ENCODE measurements at regions not wholly inside any gene's neighbourhood (a gene's known extent, or its start where the extent isn't known, plus 50 kb on each side); places are given as distances from the start of the nearest gene placed in this dataset.

DNA sequence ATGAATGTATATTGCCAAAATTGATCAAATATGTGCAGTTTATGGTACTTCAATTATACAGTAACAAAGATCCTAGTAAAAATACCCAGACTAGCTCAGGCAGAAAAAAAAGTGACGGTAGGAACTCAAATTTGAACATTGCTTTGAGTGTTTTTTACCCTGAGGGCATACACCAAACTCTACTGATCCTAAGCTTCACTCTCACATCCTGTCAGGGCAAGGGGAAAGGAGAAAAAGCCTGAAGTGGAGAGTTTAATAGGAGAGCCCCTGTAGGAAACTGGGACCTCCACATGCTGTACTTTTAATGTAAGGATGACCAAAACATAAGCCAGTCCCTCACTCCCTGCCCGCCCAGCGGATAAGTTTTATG lies 59.8 kb upstream of the GNG12 start:
- no peak overlapping the region for H3K27ac ChIP-seq
- TF ChIP-seq, protein P1, sequence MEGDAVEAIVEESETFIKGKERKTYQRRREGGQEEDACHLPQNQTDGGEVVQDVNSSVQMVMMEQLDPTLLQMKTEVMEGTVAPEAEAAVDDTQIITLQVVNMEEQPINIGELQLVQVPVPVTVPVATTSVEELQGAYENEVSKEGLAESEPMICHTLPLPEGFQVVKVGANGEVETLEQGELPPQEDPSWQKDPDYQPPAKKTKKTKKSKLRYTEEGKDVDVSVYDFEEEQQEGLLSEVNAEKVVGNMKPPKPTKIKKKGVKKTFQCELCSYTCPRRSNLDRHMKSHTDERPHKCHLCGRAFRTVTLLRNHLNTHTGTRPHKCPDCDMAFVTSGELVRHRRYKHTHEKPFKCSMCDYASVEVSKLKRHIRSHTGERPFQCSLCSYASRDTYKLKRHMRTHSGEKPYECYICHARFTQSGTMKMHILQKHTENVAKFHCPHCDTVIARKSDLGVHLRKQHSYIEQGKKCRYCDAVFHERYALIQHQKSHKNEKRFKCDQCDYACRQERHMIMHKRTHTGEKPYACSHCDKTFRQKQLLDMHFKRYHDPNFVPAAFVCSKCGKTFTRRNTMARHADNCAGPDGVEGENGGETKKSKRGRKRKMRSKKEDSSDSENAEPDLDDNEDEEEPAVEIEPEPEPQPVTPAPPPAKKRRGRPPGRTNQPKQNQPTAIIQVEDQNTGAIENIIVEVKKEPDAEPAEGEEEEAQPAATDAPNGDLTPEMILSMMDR (conservative IDR thresholded peaks at IDR 0.05) = no peak
- no peak for TF ChIP-seq ZFX (IDR thresholded peaks at IDR 0.05)

DNA sequence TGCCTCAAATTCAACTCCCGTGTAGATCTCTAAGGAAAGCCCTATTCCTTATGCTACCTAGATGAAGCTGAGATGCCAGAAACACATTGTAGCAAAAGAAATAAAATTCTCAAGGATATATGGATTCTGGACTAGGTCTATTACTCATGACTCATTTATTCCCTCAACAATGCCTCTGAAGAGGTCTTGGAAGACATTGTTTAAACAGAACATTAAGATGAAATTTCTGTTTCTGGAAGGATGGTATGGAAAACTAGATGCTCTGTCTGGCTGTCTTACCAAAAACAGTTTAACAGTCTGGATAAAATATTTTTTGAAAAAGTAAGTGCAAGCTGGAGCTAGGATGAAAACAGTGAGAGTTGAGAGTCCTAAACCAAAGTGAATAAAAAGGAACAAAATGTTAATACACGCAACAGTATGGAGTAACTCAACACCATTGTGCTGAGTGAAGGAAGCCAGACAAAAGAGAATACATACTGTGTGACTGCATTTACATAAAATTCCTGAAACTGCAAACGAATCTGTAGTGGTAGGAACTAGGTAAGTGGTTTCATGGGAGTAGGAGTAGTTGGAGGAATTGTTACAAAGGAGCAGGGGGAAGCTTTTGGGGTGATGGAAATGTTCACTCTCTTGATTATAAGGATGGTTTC lies 59.3 kb upstream of the GNG12 start:
- no peak for TF ChIP-seq ZFX (IDR thresholded peaks at IDR 0.05)
- TF ChIP-seq, protein P1 (conservative IDR thresholded peaks at IDR 0.05) = no peak
- no peak overlapping the region for H3K27ac ChIP-seq

GRCh38 chr1:67890857-67891256 lies 57.6 kb upstream of the GNG12 start:
- no peak overlapping the region for H3K27ac ChIP-seq
- no peak for TF ChIP-seq ZFX (IDR thresholded peaks at IDR 0.05)
- TF ChIP-seq, protein P1 (conservative IDR thresholded peaks at IDR 0.05) = no peak

- TF ChIP-seq, protein P1 (conservative IDR thresholded peaks at IDR 0.05) = no peak
- no peak for TF ChIP-seq ZFX (IDR thresholded peaks at IDR 0.05)
- no peak overlapping the region for H3K27ac ChIP-seq
Observed at GRCh38 chr1:67889953-67890567, 56.8 kb upstream of the GNG12 start.

- TF ChIP-seq, protein P1 (conservative IDR thresholded peaks at IDR 0.05) = no peak
- no peak for TF ChIP-seq ZFX (IDR thresholded peaks at IDR 0.05)
- no peak overlapping the region for H3K27ac ChIP-seq
Observed at GRCh38 chr1:67889466-67889865, 56.2 kb upstream of the GNG12 start.

DNA sequence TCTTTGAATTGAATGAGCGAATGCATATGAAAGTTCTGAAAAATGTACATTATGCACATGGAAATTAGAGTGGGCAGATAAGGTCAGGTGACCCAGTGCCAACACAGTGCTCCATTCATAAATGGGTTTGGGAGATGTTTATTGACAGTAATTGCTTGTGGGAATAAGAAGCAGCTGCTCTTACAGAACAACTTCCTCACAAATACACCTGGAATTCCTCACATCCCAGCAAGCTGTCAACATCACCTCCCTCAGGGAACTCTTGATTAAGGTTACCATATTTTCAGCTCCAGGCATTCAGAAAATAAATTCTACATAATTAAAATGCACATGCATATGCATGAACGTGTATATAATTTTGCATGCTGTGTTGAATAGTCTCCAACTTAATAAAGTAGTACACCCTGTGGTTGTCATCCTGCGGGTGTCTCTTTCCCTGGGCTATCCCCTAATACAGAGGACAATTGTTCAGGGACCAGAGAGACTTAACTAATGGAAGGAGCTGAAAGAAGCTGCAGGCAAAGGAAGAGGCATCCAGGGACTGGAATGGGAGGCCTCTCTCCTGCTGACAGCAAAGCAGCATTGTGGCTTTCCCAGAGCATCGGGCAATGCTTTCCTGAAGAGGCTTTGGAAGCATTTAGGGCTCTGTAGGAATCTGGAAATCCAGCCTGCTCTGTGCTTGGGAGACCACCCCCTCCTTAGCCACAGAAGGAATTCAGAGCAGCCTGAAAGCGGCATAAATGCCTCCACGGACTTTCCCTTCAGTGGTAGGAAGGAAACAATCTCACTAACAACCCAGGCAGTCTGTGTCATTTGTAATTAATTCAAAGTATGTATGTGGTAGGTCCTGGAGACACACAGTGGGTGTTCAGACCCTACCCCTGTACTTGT lies 55.2 kb upstream of the GNG12 start:
- no peak for TF ChIP-seq ZFX (IDR thresholded peaks at IDR 0.05)
- TF ChIP-seq, protein P1 (conservative IDR thresholded peaks at IDR 0.05) = no peak
- H3K27ac ChIP-seq = no peak overlapping the region

GRCh38 chr1:67887146-67887545 lies 53.9 kb upstream of the GNG12 start:
- no peak for TF ChIP-seq ZFX (IDR thresholded peaks at IDR 0.05)
- TF ChIP-seq, protein P1 (conservative IDR thresholded peaks at IDR 0.05) = no peak
- H3K27ac ChIP-seq = no peak overlapping the region
